ENCODE measurements at regions not wholly inside any gene's neighbourhood (a gene's known extent, or its start where the extent isn't known, plus 50 kb on each side); places are given as distances from the start of the nearest gene placed in this dataset.

GRCh38 chr12:29032446-29032845 lies 116.6 kb upstream of the FAR2 start:
- no peak overlapping the region for H3K4me3 ChIP-seq (ENCODE audit: low read depth, low read length)
- no peak for TF ChIP-seq CTCF (conservative IDR thresholded peaks at IDR 0.05; ENCODE audit: low read depth, low read length)
- no peak for DNase-seq (ENCODE audit: low read depth)

- H3K4me3 ChIP-seq (ENCODE audit: low read depth, low read length): no peak overlapping the region
- no peak for TF ChIP-seq CTCF (conservative IDR thresholded peaks at IDR 0.05; ENCODE audit: low read depth, low read length)
- DNase-seq (ENCODE audit: low read depth): no peak
These were observed 115.6 kb upstream of the FAR2 start for GRCh38 chr12:29033519-29033918.

- no peak overlapping the region for H3K4me3 ChIP-seq (ENCODE audit: low read depth, low read length)
- DNase-seq (ENCODE audit: low read depth): no peak
- TF ChIP-seq CTCF (conservative IDR thresholded peaks at IDR 0.05; ENCODE audit: low read depth, low read length): no peak
These were observed 114.0 kb upstream of the FAR2 start for GRCh38 chr12:29035112-29035511.

- H3K4me3 ChIP-seq (ENCODE audit: low read depth, low read length): no peak overlapping the region
- DNase-seq (ENCODE audit: low read depth): peak; percentile 97
- TF ChIP-seq CTCF (conservative IDR thresholded peaks at IDR 0.05; ENCODE audit: low read depth, low read length): no peak
These were observed 110.1 kb upstream of the FAR2 start for GRCh38 chr12:29039013-29039412.

- peak; percentile 91 for DNase-seq (ENCODE audit: low read depth)
- TF ChIP-seq CTCF (conservative IDR thresholded peaks at IDR 0.05; ENCODE audit: low read depth, low read length): no peak
- H3K4me3 ChIP-seq (ENCODE audit: low read depth, low read length): no peak overlapping the region
These were observed 107.5 kb upstream of the FAR2 start for GRCh38 chr12:29041621-29042020.

- peak; percentile 45 for DNase-seq (ENCODE audit: low read depth)
- TF ChIP-seq CTCF (conservative IDR thresholded peaks at IDR 0.05; ENCODE audit: low read depth, low read length): no peak
- H3K4me3 ChIP-seq (ENCODE audit: low read depth, low read length): no peak overlapping the region
These were observed 106.0 kb upstream of the FAR2 start for GRCh38 chr12:29043069-29043468.

- no peak overlapping the region for H3K4me3 ChIP-seq (ENCODE audit: low read depth, low read length)
- DNase-seq (ENCODE audit: low read depth): no peak
- TF ChIP-seq CTCF (conservative IDR thresholded peaks at IDR 0.05; ENCODE audit: low read depth, low read length): no peak
These were observed 104.3 kb upstream of the FAR2 start for GRCh38 chr12:29044799-29045198.

All from choroid plexus epithelial cell (primary cell).